NT2/D1 (cell line): ENCODE measurements at regions not wholly inside any gene's neighbourhood (a gene's known extent, or its start where the extent isn't known, plus 50 kb on each side); places are given as distances from the start of the nearest gene placed in this dataset.

Source experiments
- SUZ12 ChIP-seq: IDR thresholded peaks from 2 replicates; pipeline ENCODE4 v1.6.1; 2011; ENCODE audit not compliant: insufficient read length, insufficient read depth; ENCODE audit errors: extremely low read depth
- YY1 ChIP-seq: IDR thresholded peaks from 2 replicates; pipeline ENCODE4 v1.6.1; 2011; ENCODE audit not compliant: insufficient read length, insufficient read depth
- ZNF274 ChIP-seq: IDR thresholded peaks from 2 replicates; pipeline ENCODE4 v1.6.1; 2011; ENCODE audit warnings: mild to moderate bottlenecking, low read depth, low read length

DNA sequence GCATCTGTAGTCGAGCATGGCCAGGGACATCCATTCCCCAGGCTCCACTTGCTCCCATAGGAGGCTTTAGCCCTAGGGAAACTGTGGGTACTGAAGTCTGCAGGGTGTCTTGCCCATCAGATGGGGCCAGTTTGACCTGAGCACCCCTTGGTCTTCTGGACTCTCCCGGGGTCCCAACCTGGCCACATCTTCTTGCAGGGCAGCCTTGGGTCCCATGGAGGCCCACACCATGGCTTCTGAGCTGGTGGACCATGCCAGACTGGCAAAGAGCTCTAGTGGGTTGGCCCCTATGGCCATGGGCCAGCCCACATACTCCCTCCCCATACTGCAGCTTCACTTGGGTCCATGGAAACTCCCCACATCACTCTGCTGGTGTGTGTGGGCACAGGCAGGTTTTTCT lies 154.4 kb upstream of the PRLR start:
- TF ChIP-seq SUZ12, result no peak
- no peak for TF ChIP-seq YY1
- TF ChIP-seq ZNF274, result no peak
